IMR-90 (cell line): ENCODE measurements at regions not wholly inside any gene's neighbourhood (a gene's known extent, or its start where the extent isn't known, plus 50 kb on each side); places are given as distances from the start of the nearest gene placed in this dataset.

Source experiments
- ATAC-seq: fragments of 200-7000 bp; cut with Tn5 transposase; 2 replicates; pipeline ENCODE4 v1.9.1; 2020; ENCODE audit warnings: low read depth, mild to moderate bottlenecking, moderate library complexity
- BruUV-seq: library from RNA; stranded (reverse); fragments of 400-500 nt; replicated peaks from 2 replicates; lab custom pipeline; 2021; lab: Mats Ljungman, UMichigan
- CTCF ChIA-PET: fragments of 300-600 bp; formaldehyde crosslinking; extraction: SDS; loops from one replicate; lab custom pipeline; 2021; ENCODE audit warnings: antibody characterized with exemption; lab: Yijun Ruan, JAX
- POLR2A ChIA-PET: fragments of 300-600 bp; sonication (Branson Sonifier 250); formaldehyde crosslinking; loops from one replicate; lab custom pipeline; 2022; ENCODE audit warnings: antibody characterized with exemption; ENCODE audit not compliant: unreplicated experiment; lab: Charles Lee
- DNase-seq: peaks from one replicate; pipeline ENCODE4 v3.0.0; 2013
- H2AFZ ChIP-seq: replicated peaks from 2 replicates; pipeline ENCODE3; 2013; ENCODE audit warnings: low read length, mild to moderate bottlenecking; ENCODE audit not compliant: poor library complexity
- H2AK5ac ChIP-seq: 2 replicates; pipeline ENCODE4 v1.6.1; 2013; ENCODE audit warnings: low read depth, low read length, inconsistent platforms
- H2AK9ac ChIP-seq: replicated peaks from 2 replicates; pipeline ENCODE3; 2013; ENCODE audit warnings: mild to moderate bottlenecking, low read depth, low read length, moderate library complexity; ENCODE audit not compliant: poor library complexity
- H2BK120ac ChIP-seq: 2 replicates; pipeline ENCODE4 v1.6.1; 2013; ENCODE audit warnings: low read depth, low read length, inconsistent platforms
- H2BK15ac ChIP-seq: 3 replicates; pipeline ENCODE4 v1.6.1; 2013; ENCODE audit warnings: low read depth, low read length, inconsistent platforms
- H2BK20ac ChIP-seq: 2 replicates; pipeline ENCODE4 v1.6.1; 2013; ENCODE audit warnings: low read depth, mild to moderate bottlenecking, inconsistent platforms, low read length, moderate library complexity
- H2BK5ac ChIP-seq: 2 replicates; pipeline ENCODE4 v1.6.1; 2013; ENCODE audit warnings: mild to moderate bottlenecking, low read depth, low read length, inconsistent platforms; ENCODE audit not compliant: poor library complexity, severe bottlenecking
- H3K14ac ChIP-seq: replicated peaks from 2 replicates; pipeline ENCODE4 v1.6.1; 2013; ENCODE audit warnings: low read depth, low read length, inconsistent platforms
- H3K18ac ChIP-seq: 2 replicates; pipeline ENCODE4 v1.6.1; 2013; ENCODE audit warnings: low read depth, low read length, control low read depth
- H3K23ac ChIP-seq: 2 replicates; pipeline ENCODE4 v1.6.1; 2013; ENCODE audit warnings: low read depth, low read length, inconsistent platforms
- H3K27ac ChIP-seq: 2 replicates; pipeline ENCODE4 v1.5.1; 2013; ENCODE audit warnings: mild to moderate bottlenecking, control low read depth, low read length; ENCODE audit not compliant: insufficient read depth
- H3K27me3 ChIP-seq: 2 replicates; pipeline ENCODE4 v1.6.1; 2013; ENCODE audit warnings: low read length; ENCODE audit not compliant: control insufficient read depth, insufficient read depth
- H3K36me3 ChIP-seq: 2 replicates; pipeline ENCODE4 v1.6.1; 2013; ENCODE audit warnings: low read length, mixed read lengths; ENCODE audit not compliant: control insufficient read depth, insufficient read depth
- H3K4ac ChIP-seq: 2 replicates; pipeline ENCODE4 v1.6.1; 2013; ENCODE audit warnings: low read depth, low read length, inconsistent platforms
- H3K4me1 ChIP-seq: 2 replicates; pipeline ENCODE4 v1.6.1; 2013; ENCODE audit warnings: low read length, mixed read lengths; ENCODE audit not compliant: control insufficient read depth, insufficient read depth
- H3K4me2 ChIP-seq: 2 replicates; pipeline ENCODE4 v1.6.1; 2013; ENCODE audit warnings: low read depth, mild to moderate bottlenecking, control low read depth, low read length, moderate library complexity
- H3K4me3 ChIP-seq: 2 replicates; pipeline ENCODE4 v1.5.1; 2013; ENCODE audit warnings: low read depth, mild to moderate bottlenecking, control low read depth, low read length, moderate library complexity; ENCODE audit not compliant: insufficient read depth
- H3K56ac ChIP-seq: 2 replicates; pipeline ENCODE4 v1.6.1; 2013; ENCODE audit warnings: low read length, inconsistent platforms; ENCODE audit not compliant: insufficient read depth; ENCODE audit errors: extremely low read depth
- H3K79me1 ChIP-seq, 2 experiments: 2 replicates each; pipeline ENCODE4 v1.6.1; 2013; ENCODE audit warnings: low read length in 2 of 2, inconsistent platforms in 1 of 2, low read depth in 1 of 2
- H3K9ac ChIP-seq: 2 replicates; pipeline ENCODE4 v1.6.1; 2013; ENCODE audit warnings: low read depth, low read length, control low read depth
- H3K9me1 ChIP-seq: 2 replicates; pipeline ENCODE4 v1.6.1; 2013; ENCODE audit warnings: low read length, inconsistent platforms; ENCODE audit not compliant: insufficient read depth
- H3K9me3 ChIP-seq: 2 replicates; pipeline ENCODE4 v1.6.1; 2013; ENCODE audit warnings: low read length; ENCODE audit not compliant: control insufficient read depth, insufficient read depth
- H4K20me1 ChIP-seq: 2 replicates; pipeline ENCODE4 v1.6.1; 2013; ENCODE audit warnings: low read length, inconsistent platforms; ENCODE audit not compliant: insufficient read depth
- H4K5ac ChIP-seq: 2 replicates; pipeline ENCODE4 v1.6.1; 2013; ENCODE audit warnings: mild to moderate bottlenecking, low read depth, low read length, control low read depth
- H4K8ac ChIP-seq, 2 experiments: 2 replicates each; pipeline ENCODE4 v1.6.1; 2013; ENCODE audit warnings: low read depth in 2 of 2, low read length in 2 of 2, control low read depth in 1 of 2, inconsistent platforms in 1 of 2
- H4K91ac ChIP-seq: 2 replicates; pipeline ENCODE4 v1.6.1; 2013; ENCODE audit warnings: low read depth, low read length, inconsistent platforms; ENCODE audit not compliant: insufficient read depth
- BHLHE40 ChIP-seq: fragments of 150-350 bp; IDR thresholded peaks from 2 replicates; pipeline ENCODE4 v1.6.1; 2016; ENCODE audit warnings: mild to moderate bottlenecking, low read depth, low read length
- CEBPB ChIP-seq: IDR thresholded peaks from 2 replicates; pipeline ENCODE4 v1.6.1; 2012; ENCODE audit warnings: low read depth, low read length, improper control_type of control experiment
- CHD1 ChIP-seq: IDR thresholded peaks from 2 replicates; pipeline ENCODE4 v1.6.1; 2012; ENCODE audit warnings: low read depth, low read length, improper control_type of control experiment
- CTCF ChIP-seq: conservative IDR thresholded peaks from 2 replicates; pipeline ENCODE4 v1.5.1; 2012; ENCODE audit warnings: mild to moderate bottlenecking, low read depth, low read length, improper control_type of control experiment
- ELK1 ChIP-seq: fragments of 150-350 bp; IDR thresholded peaks from 2 replicates; pipeline ENCODE4 v1.6.1; 2016; ENCODE audit warnings: low read depth, mild to moderate bottlenecking, low read length, moderate library complexity, borderline replicate concordance
- FOS ChIP-seq: fragments of 150-350 bp; IDR thresholded peaks from 2 replicates; pipeline ENCODE4 v1.6.1; 2016; ENCODE audit warnings: low read depth, low read length
- MAFK ChIP-seq: IDR thresholded peaks from 2 replicates; pipeline ENCODE4 v1.6.1; 2012; ENCODE audit warnings: low read depth, low read length, improper control_type of control experiment
- MAZ ChIP-seq: IDR thresholded peaks from 2 replicates; pipeline ENCODE4 v1.6.1; 2012; ENCODE audit warnings: low read depth, mild to moderate bottlenecking, low read length, improper control_type of control experiment, moderate library complexity, borderline replicate concordance
- MXI1 ChIP-seq: IDR thresholded peaks from 2 replicates; pipeline ENCODE4 v1.6.1; 2012; ENCODE audit warnings: low read depth, mild to moderate bottlenecking, low read length, moderate library complexity, borderline replicate concordance
- NFE2L2 ChIP-seq: fragments of 150-350 bp; IDR thresholded peaks from 2 replicates; pipeline ENCODE4 v1.6.1; 2016; ENCODE audit warnings: low read depth, mild to moderate bottlenecking, low read length
- POLR2A ChIP-seq: IDR thresholded peaks from 2 replicates; pipeline ENCODE4 v1.6.1; 2012; ENCODE audit warnings: mild to moderate bottlenecking, low read depth, low read length
- RAD21 ChIP-seq: IDR thresholded peaks from 2 replicates; pipeline ENCODE4 v1.6.1; 2012; ENCODE audit warnings: low read length, improper control_type of control experiment
- RCOR1 ChIP-seq: IDR thresholded peaks from 2 replicates; pipeline ENCODE4 v1.6.1; 2012; ENCODE audit warnings: mild to moderate bottlenecking, low read length, improper control_type of control experiment; ENCODE audit not compliant: insufficient replicate concordance
- RFX5 ChIP-seq: IDR thresholded peaks from 2 replicates; pipeline ENCODE4 v1.8.0; 2012; ENCODE audit warnings: low read depth, mild to moderate bottlenecking, low read length, moderate library complexity
- SMC3 ChIP-seq: fragments of 150-350 bp; IDR thresholded peaks from 2 replicates; pipeline ENCODE4 v1.6.1; 2016; ENCODE audit warnings: low read depth, mild to moderate bottlenecking, antibody characterized with exemption, low read length, moderate library complexity
- USF2 ChIP-seq: fragments of 150-350 bp; IDR thresholded peaks from 2 replicates; pipeline ENCODE4 v1.6.1; 2017; ENCODE audit warnings: mild to moderate bottlenecking, antibody characterized with exemption, low read length, low read depth
- WGBS, 2 experiments: methylation state at CpG; one replicate each; pipeline versions ENCODE4 v1.1.5 to v1.1.7; 2013; ENCODE audit warnings: missing lambda C conversion rate in 2 of 2; ENCODE audit not compliant: insufficient read length in 1 of 2; ENCODE audit errors: extremely low coverage in 2 of 2; 5-methylcytosine and 5-hydroxymethylcytosine counted together
- dilution Hi-C: fragments of 300-500 bp; cut with HindIII; formaldehyde crosslinking; loops from one replicate; pipeline ENCODE4 v1.14.3; 2018; ENCODE audit warnings: low sequenced_read_pairs; ENCODE audit not compliant: unreplicated experiment
- in situ Hi-C: fragments of 300-500 bp; cut with MboI; formaldehyde crosslinking; loops from 3 replicates; pipeline ENCODE4 v1.14.3; 2019; ENCODE audit warnings: low sequenced_read_pairs, inconsistent platforms, mixed read lengths
- intact Hi-C: fragments of 100-400 bp; cut with micrococcal nuclease; formaldehyde crosslinking; loops from 2 replicates; pipeline ENCODE4 v1.10.0; 2022

- no peaks in the 10 kb centered on the region for H3K27me3 ChIP-seq
- H3K14ac ChIP-seq, result no peak overlapping the region
- no peak overlapping the region for H2BK15ac ChIP-seq
- H2AK5ac ChIP-seq, result no peak overlapping the region
- H3K4me1 ChIP-seq, result no peaks in the 10 kb centered on the region
- intact Hi-C loops, result no loop called here
- no TSS peak for BruUV-seq
- H3K4me2 ChIP-seq, result no peak overlapping the region
- no peak overlapping the region for H4K5ac ChIP-seq
- H3K18ac ChIP-seq, result no peak overlapping the region
- in situ Hi-C loops, result no loop called here
- no peak overlapping the region for H2BK120ac ChIP-seq
- no peaks in the 10 kb centered on the region for H3K79me1 ChIP-seq
- no peak overlapping the region for H3K9ac ChIP-seq
- H3K36me3 ChIP-seq, result no peaks in the 10 kb centered on the region
- DNase-seq (peak; percentile 6), ATAC-seq (no peak)
- peaks cover 2% of the 10 kb centered on the region; the same call in 1 of the 2 replicates for H3K9me3 ChIP-seq
- H2BK5ac ChIP-seq, result no peak overlapping the region
- H2AK9ac ChIP-seq, result no peak overlapping the region
- WGBS, 2 experiments, result no CpG with 5 or more reads among the region's 2 CpGs
- H3K9me1 ChIP-seq, result no peaks in the 10 kb centered on the region
- no peaks in the 10 kb centered on the region for H4K20me1 ChIP-seq
- no peak overlapping the region for H2BK20ac ChIP-seq
- no peak overlapping the region for H3K27ac ChIP-seq
- no peak overlapping the region for H4K91ac ChIP-seq
- no peak overlapping the region for H3K4ac ChIP-seq
- CTCF ChIA-PET, result no interaction called here
- POLR2A ChIA-PET, result no interaction called here
- no peak overlapping the region for H3K56ac ChIP-seq
- no peak overlapping the region for H3K23ac ChIP-seq
- no peak overlapping the region for H3K4me3 ChIP-seq
- TF ChIP-seq CHD1, result no peak
- no peak for TF ChIP-seq CTCF
- no peak for TF ChIP-seq RFX5
- TF ChIP-seq RCOR1, result no peak
- no peak for TF ChIP-seq NFE2L2
- TF ChIP-seq POLR2A, result no peak
- no peak for TF ChIP-seq MAFK
- TF ChIP-seq SMC3, result no peak
- no peak for TF ChIP-seq MXI1
- TF ChIP-seq CEBPB, result no peak
- no peak for TF ChIP-seq RAD21
- TF ChIP-seq USF2, result no peak
- TF ChIP-seq MAZ, result no peak
- no peak for TF ChIP-seq ELK1
- TF ChIP-seq FOS, result no peak
- TF ChIP-seq BHLHE40, result no peak
- H4K8ac ChIP-seq, result no peak overlapping the region
- H2AFZ ChIP-seq, result no peak overlapping the region
- dilution Hi-C loops, result no loop called here
Observed at GRCh38 chr4:27218013-27218412, 357.4 kb downstream of the STIM2 start.
